B cell (primary cell): ENCODE measurements at regions not wholly inside any gene's neighbourhood (a gene's known extent, or its start where the extent isn't known, plus 50 kb on each side); places are given as distances from the start of the nearest gene placed in this dataset.

Source experiments
- ATAC-seq: fragments of 200-7000 bp; cut with Tn5 transposase; one replicate; pipeline ENCODE4 v1.10.0; 2021; ENCODE audit warnings: low read depth, mild to moderate bottlenecking, moderate number of reproducible peaks, moderate library complexity
- CTCF ChIA-PET: fragments of 350-600 bp; sonication (Branson Sonifier 250); formaldehyde crosslinking; loops from one replicate; lab custom pipeline; 2021; ENCODE audit warnings: antibody characterized with exemption, inconsistent platforms; lab: Charles Lee
- POLR2A ChIA-PET: fragments of 350-600 bp; sonication (Branson Sonifier 250); formaldehyde crosslinking; loops from one replicate; lab custom pipeline; 2021; ENCODE audit warnings: antibody characterized with exemption; lab: Charles Lee
- DNase-seq: peaks from one replicate; pipeline ENCODE4 v3.0.0; 2013
- H2AFZ ChIP-seq: 2 replicates; pipeline ENCODE4 v1.6.1; 2012; ENCODE audit warnings: mild to moderate bottlenecking, low read depth, low read length; ENCODE audit not compliant: insufficient read depth, poor library complexity, severe bottlenecking
- H3K27ac ChIP-seq, 2 donors: 1 replicate in 1 of 2; 2 replicates in 1 of 2; pipeline ENCODE4 v1.5.1; 2012 to 2013; ENCODE audit warnings: low read length in 2 of 2, mild to moderate bottlenecking in 2 of 2, moderate library complexity in 1 of 2
- H3K27me3 ChIP-seq, 4 experiments: fragments of 200-600 bp in 1 of 4; sonication (generic) in 1 of 4; replicated peaks in 1 of 4; 1 replicate in 2 of 4; 2 replicates in 2 of 4; pipeline versions ENCODE4 v1.6.1 to v1.7.0; 2013 to 2016; ENCODE audit warnings: low read length in 3 of 4, mild to moderate bottlenecking in 2 of 4, mixed read lengths in 1 of 4, moderate library complexity in 1 of 4; ENCODE audit not compliant: insufficient read depth in 4 of 4, control insufficient read depth in 3 of 4; ENCODE audit errors: control extremely low read depth in 1 of 4
- H3K36me3 ChIP-seq, 2 experiments: replicated peaks in 1 of 2; 1 replicate in 1 of 2; 2 replicates in 1 of 2; pipeline versions ENCODE4 v1.6.1 to v1.7.1; 2013; ENCODE audit warnings: low read length in 1 of 2; ENCODE audit not compliant: insufficient read depth in 2 of 2, control insufficient read depth in 1 of 2; ENCODE audit errors: control extremely low read depth in 1 of 2, extremely low read depth in 1 of 2
- H3K4me1 ChIP-seq, 2 donors: fragments of 200-600 bp in 1 of 2; sonication (generic) in 1 of 2; 1 replicate in 1 of 2; 2 replicates in 1 of 2; pipeline versions ENCODE4 v1.5.1 to v1.6.1; 2013 to 2017; ENCODE audit warnings: low read length in 2 of 2; ENCODE audit not compliant: control insufficient read depth in 2 of 2, insufficient read depth in 2 of 2
- H3K4me2 ChIP-seq: replicated peaks from 2 replicates; pipeline ENCODE3; 2012; ENCODE audit warnings: mild to moderate bottlenecking, low read depth, low read length; ENCODE audit not compliant: poor library complexity, severe bottlenecking
- H3K4me3 ChIP-seq, 5 experiments: fragments of 200-600 bp in 1 of 5; sonication (generic) in 1 of 5; 1 replicate in 3 of 5; 2 replicates in 2 of 5; pipeline versions ENCODE4 v1.5.1 to v1.7.0; 2011 to 2016; ENCODE audit warnings: low read length in 4 of 5, mild to moderate bottlenecking in 4 of 5, low read depth in 2 of 5, control low read depth in 1 of 5, moderate library complexity in 1 of 5; ENCODE audit not compliant: insufficient read depth in 1 of 5; ENCODE audit errors: control extremely low read depth in 1 of 5, extremely low read depth in 1 of 5
- H3K79me2 ChIP-seq: fragments of 200-600 bp; sonication (generic); one replicate; pipeline ENCODE4 v1.6.0; 2016; ENCODE audit warnings: low read length; ENCODE audit not compliant: control insufficient read depth, insufficient read depth
- H3K9ac ChIP-seq: fragments of 200-600 bp; sonication (generic); 2 replicates; pipeline ENCODE4 v1.6.1; 2017; ENCODE audit warnings: mild to moderate bottlenecking, low read length, moderate library complexity
- H3K9me3 ChIP-seq, 3 donors: one replicate each; pipeline versions ENCODE4 v1.6.1 to v1.7.1; 2013; ENCODE audit warnings: low read length in 2 of 3; ENCODE audit not compliant: control insufficient read depth in 2 of 3, insufficient read depth in 1 of 3; ENCODE audit errors: control extremely low read depth in 1 of 3
- H4K20me1 ChIP-seq: 2 replicates; pipeline ENCODE4 v1.6.0; 2012; ENCODE audit warnings: mild to moderate bottlenecking, low read length; ENCODE audit not compliant: insufficient read depth, control insufficient read depth, poor library complexity, severe bottlenecking
- H3K27ac Mint-ChIP-seq: one replicate; pipeline ENCODE4 v1.8.0; 2021; ENCODE audit warnings: mixed read lengths
- H3K27me3 Mint-ChIP-seq: one replicate; pipeline ENCODE4 v1.8.0; 2021; ENCODE audit warnings: mixed read lengths
- H3K4me1 Mint-ChIP-seq: one replicate; pipeline ENCODE4 v1.8.0; 2021; ENCODE audit warnings: mixed read lengths
- H3K4me3 Mint-ChIP-seq: one replicate; pipeline ENCODE4 v1.8.0; 2021; ENCODE audit warnings: mixed read lengths
- H3K9me3 Mint-ChIP-seq: one replicate; pipeline ENCODE4 v1.8.0; 2022; ENCODE audit warnings: mixed read lengths; ENCODE audit not compliant: insufficient read depth
- EZH2 ChIP-seq: IDR thresholded peaks from 2 replicates; pipeline ENCODE4 v1.6.1; 2012; ENCODE audit warnings: borderline replicate concordance, low read depth, mild to moderate bottlenecking, moderate library complexity, low read length; ENCODE audit not compliant: insufficient read depth, poor library complexity, severe bottlenecking
- WGBS: methylation state at CpG from one replicate; pipeline ENCODE4 v1.1.5; 2013; ENCODE audit warnings: missing lambda C conversion rate; ENCODE audit not compliant: insufficient coverage; 5-methylcytosine and 5-hydroxymethylcytosine counted together
- intact Hi-C: fragments of 100-400 bp; cut with micrococcal nuclease; formaldehyde crosslinking; loops from one replicate; pipeline ENCODE4 v1.10.0; 2022
- TF ChIP-seq, protein P1 (sequence below): fragments of 200-600 bp; IDR thresholded peaks from one replicate; pipeline ENCODE4 v1.8.0; 2022; ENCODE audit warnings: antibody characterized with exemption, mild to moderate bottlenecking

DNA sequence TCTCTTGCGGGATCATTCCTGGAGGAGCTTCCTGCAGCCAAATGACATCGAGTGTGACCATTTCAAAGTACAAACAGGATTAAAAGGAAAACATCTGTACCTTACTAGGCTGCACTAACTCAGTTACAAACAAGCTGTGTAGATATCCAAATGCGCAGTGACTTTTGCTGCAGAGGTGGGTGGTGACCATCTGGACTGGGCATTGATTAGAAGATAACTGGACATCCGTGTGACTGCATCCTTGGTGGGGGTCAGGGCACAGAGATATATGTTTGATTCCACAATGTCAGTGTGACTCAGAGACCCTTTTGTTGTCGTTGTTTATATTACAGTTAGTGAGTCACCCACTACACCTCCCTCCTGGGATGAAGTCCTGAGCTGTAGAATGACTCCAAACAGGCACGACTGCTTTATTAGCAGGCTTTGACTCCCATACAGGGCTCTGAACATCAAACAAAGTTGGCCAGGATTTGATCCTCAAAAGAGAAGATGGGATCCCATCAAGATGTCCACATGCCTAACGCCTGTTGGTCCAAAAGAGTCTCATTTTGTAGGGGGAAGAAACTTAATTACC is 56.7 kb upstream of the SDK1 start:
- intact Hi-C loops: no loop called here
- Histone ChIP-seq H3K36me3 (no peaks in the 10 kb centered on the region), H3K27ac (no peak overlapping the region), H4K20me1 (no peaks in the 10 kb centered on the region), H3K4me3 (no peak overlapping the region), H3K4me2 (no peak overlapping the region), H3K9ac (no peak overlapping the region), H3K4me1 (no peaks in the 10 kb centered on the region), H3K27me3 (no peaks in the 10 kb centered on the region), H3K9me3 (peaks cover 0 to 4% (median 0%) of the 10 kb centered on the region in 3 donors), H2AFZ (no peak overlapping the region), H3K79me2 (no peaks in the 10 kb centered on the region)
- H3K9me3 Mint-ChIP-seq: peaks cover 8% of the 10 kb centered on the region
- 93% methylated on average over 5 of the region's 7 CpGs for WGBS
- DNase-seq (no peak), ATAC-seq (no peak)
- H3K27me3 Mint-ChIP-seq: peaks cover 17% of the 10 kb centered on the region
- TF ChIP-seq, protein P1, sequence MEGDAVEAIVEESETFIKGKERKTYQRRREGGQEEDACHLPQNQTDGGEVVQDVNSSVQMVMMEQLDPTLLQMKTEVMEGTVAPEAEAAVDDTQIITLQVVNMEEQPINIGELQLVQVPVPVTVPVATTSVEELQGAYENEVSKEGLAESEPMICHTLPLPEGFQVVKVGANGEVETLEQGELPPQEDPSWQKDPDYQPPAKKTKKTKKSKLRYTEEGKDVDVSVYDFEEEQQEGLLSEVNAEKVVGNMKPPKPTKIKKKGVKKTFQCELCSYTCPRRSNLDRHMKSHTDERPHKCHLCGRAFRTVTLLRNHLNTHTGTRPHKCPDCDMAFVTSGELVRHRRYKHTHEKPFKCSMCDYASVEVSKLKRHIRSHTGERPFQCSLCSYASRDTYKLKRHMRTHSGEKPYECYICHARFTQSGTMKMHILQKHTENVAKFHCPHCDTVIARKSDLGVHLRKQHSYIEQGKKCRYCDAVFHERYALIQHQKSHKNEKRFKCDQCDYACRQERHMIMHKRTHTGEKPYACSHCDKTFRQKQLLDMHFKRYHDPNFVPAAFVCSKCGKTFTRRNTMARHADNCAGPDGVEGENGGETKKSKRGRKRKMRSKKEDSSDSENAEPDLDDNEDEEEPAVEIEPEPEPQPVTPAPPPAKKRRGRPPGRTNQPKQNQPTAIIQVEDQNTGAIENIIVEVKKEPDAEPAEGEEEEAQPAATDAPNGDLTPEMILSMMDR: no peak
- no peak for TF ChIP-seq EZH2
- ChIA-PET POLR2A (no interaction called here), CTCF (no interaction called here)
- H3K4me1 Mint-ChIP-seq: no peaks in the 10 kb centered on the region
- no peak overlapping the region for H3K27ac Mint-ChIP-seq
- no peak overlapping the region for H3K4me3 Mint-ChIP-seq

DNA sequence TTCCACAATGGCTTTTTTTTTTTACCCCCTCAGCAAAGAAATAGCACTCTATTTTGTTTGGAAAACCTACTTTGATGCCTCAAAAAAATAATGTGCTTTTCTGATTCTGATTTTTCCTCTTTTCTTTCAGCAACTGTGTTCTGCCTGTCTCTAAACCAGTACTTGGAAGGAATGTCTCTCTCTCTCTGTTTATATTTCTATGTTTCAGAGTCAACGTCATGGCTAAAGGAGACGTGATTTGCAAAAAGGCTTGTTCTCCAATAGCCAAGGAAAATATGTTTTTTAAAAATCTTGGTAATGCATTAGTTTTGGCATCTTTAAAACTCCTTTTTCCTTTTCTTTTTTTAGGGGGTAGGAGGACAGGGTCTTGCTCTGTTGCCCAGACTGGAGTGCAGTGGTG is 56.0 kb upstream of the SDK1 start:
- no peak overlapping the region for H3K4me3 Mint-ChIP-seq
- Histone ChIP-seq H3K4me3 (no peak overlapping the region), H3K36me3 (no peaks in the 10 kb centered on the region), H3K79me2 (no peaks in the 10 kb centered on the region), H4K20me1 (no peaks in the 10 kb centered on the region), H3K27me3 (no peaks in the 10 kb centered on the region), H3K4me2 (no peak overlapping the region), H2AFZ (no peak overlapping the region), H3K4me1 (no peaks in the 10 kb centered on the region), H3K9ac (no peak overlapping the region), H3K27ac (no peak overlapping the region), H3K9me3 (peaks cover 0 to 4% (median 0%) of the 10 kb centered on the region in 3 donors)
- CTCF ChIA-PET: interaction anchor here (0.5 kb wide), 1 partner anchor 109 kb away, joined by 3 read pairs; no protein-coding TSS in a partner anchor
- TF ChIP-seq EZH2: no peak
- TF ChIP-seq, protein P1: no peak
- no peaks in the 10 kb centered on the region for H3K4me1 Mint-ChIP-seq
- H3K27ac Mint-ChIP-seq: no peak overlapping the region
- H3K27me3 Mint-ChIP-seq: peaks cover 17% of the 10 kb centered on the region
- WGBS: no CpG with 5 or more reads among the region's 2 CpGs
- no peak for DNase-seq
- ATAC-seq: no peak
- POLR2A ChIA-PET: no interaction called here
- peaks cover 8% of the 10 kb centered on the region for H3K9me3 Mint-ChIP-seq
- intact Hi-C loops: no loop called here
